Muscle of leg (tissue), 3 donors: ENCODE measurements at regions not wholly inside any gene's neighbourhood (a gene's known extent, or its start where the extent isn't known, plus 50 kb on each side); places are given as distances from the start of the nearest gene placed in this dataset.
"Not testable (repeated sequence)": the region's sequence is repeated elsewhere in the genome, so short reads cannot be mapped to it uniquely, and the experiment has no call there.

ENCODE experiments used
- DNase-seq: peaks from one replicate; pipeline ENCODE4 v3.0.0; 2013
- H3K27ac ChIP-seq: one replicate; pipeline ENCODE4 v1.5.1; 2013; ENCODE audit warnings: mild to moderate bottlenecking, low read length, control low read depth
- H3K27me3 ChIP-seq: one replicate; pipeline ENCODE4 v1.6.1; 2013; ENCODE audit warnings: low read length; ENCODE audit not compliant: control insufficient read depth, insufficient read depth
- H3K36me3 ChIP-seq: one replicate; pipeline ENCODE4 v1.6.1; 2013; ENCODE audit warnings: low read length; ENCODE audit not compliant: control insufficient read depth, insufficient read depth
- H3K4me1 ChIP-seq: one replicate; pipeline ENCODE4 v1.6.1; 2013; ENCODE audit warnings: low read length; ENCODE audit not compliant: control insufficient read depth, insufficient read depth
- H3K4me3 ChIP-seq: one replicate; pipeline ENCODE4 v1.5.1; 2013; ENCODE audit warnings: low read length, control low read depth
- H3K9me3 ChIP-seq: replicated peaks from 2 replicates; pipeline ENCODE4 v1.6.1; 2013; ENCODE audit warnings: low read depth, low read length; ENCODE audit not compliant: control insufficient read depth
- WGBS: methylation state at CpG from one replicate; pipeline ENCODE4 v1.1.5; 2013; ENCODE audit warnings: missing lambda C conversion rate; ENCODE audit not compliant: insufficient coverage; 5-methylcytosine and 5-hydroxymethylcytosine counted together

DNA sequence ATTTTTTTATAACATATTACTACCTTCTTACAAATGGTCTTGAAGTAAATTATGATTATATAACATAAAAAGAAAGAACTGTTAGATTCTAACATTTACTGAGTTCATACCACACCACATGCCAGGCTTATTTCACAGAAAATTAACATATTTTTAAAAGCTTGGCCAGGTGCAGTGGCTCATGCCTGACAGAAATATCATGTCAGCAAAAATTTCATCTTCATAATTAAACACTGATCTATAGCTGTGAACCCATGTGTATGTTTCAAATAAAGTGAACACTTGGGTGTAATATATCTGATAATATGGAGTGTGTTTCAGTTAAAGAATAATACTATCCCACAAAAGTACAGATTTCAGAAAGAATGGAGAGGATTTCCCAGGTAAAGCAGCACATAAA is 296.5 kb downstream of the SI start:
- Histone ChIP-seq H3K9me3 (no peaks in the 10 kb centered on the region), H3K27me3 (no peaks in the 10 kb centered on the region), H3K27ac (no peak overlapping the region), H3K36me3 (no peaks in the 10 kb centered on the region), H3K4me1 (no peaks in the 10 kb centered on the region), H3K4me3 (no peak overlapping the region)
- DNase-seq: no peak

DNA sequence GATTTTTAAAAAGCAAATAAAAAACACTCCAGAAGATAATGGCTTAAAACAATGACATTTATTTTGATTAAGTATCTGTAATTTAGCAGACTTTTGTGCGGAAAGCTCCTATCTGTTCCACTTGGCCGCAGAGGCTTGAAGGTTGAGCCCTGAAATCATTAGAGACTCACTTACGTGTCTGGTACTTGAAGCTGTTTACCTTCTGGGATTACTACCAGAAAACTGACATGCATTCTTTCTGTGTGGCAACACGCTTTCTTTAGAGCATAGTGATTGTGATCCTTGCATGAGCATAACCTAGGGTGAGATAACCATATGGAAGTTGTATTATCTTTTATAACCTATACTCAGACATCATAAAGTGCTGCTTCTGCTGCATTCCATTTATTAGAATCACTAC is 298.5 kb downstream of the SI start:
- Histone ChIP-seq H3K36me3 (no peaks in the 10 kb centered on the region), H3K9me3 (no peaks in the 10 kb centered on the region), H3K4me1 (no peaks in the 10 kb centered on the region), H3K27me3 (no peaks in the 10 kb centered on the region), H3K27ac (no peak overlapping the region), H3K4me3 (no peak overlapping the region)
- WGBS: 80% methylated on average over 1 of the region's 4 CpGs
- no peak for DNase-seq

DNA sequence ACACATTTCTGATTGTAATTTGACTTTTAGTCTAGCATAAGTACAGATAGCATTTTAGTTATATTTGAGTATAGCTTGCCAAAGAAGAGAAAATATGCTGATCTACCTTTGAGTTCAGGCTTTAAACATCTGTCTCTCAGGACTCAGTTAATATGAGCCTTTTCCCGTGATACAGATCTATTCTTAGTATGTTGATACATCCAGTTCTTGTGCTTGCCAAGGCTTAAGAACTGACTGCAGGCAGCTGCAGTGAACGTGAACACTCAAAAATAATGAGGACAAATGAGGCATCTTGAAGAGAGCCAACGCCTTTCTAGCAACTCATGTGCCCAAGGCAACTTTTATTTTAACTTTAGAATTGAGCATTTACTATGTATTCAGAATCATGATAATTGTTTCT is 325.5 kb downstream of the SI start:
- Histone ChIP-seq H3K36me3 (no peaks in the 10 kb centered on the region), H3K27me3 (no peaks in the 10 kb centered on the region), H3K27ac (no peak overlapping the region), H3K9me3 (no peaks in the 10 kb centered on the region), H3K4me3 (no peak overlapping the region), H3K4me1 (no peaks in the 10 kb centered on the region)
- 0% methylated on average over 1 of the region's 3 CpGs for WGBS
- DNase-seq: peak; percentile 61

DNA sequence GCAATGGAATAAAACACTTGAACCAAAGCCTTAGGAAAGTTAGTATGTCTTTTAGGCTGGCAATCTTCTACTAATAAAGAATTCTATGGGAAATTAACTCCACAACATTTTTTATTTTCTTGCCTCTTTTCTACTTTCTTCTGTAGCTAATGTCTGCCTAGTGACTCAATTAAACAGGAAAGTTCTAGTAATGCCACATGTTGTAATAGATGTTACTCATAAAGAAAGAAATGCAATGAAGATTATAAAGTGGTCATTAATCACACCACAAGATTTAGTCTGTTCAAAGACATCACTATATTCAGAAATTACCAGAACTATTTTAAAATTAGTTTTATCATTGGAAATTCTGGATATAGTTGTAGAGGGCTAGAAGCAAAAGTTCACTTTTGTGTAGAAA is 329.7 kb downstream of the SI start:
- no peak overlapping the region for H3K27ac ChIP-seq
- no peak for DNase-seq
- H3K4me3 ChIP-seq: no peak overlapping the region
- H3K9me3 ChIP-seq: no peaks in the 10 kb centered on the region
- H3K36me3 ChIP-seq: no peaks in the 10 kb centered on the region
- no peaks in the 10 kb centered on the region for H3K27me3 ChIP-seq
- H3K4me1 ChIP-seq: no peaks in the 10 kb centered on the region

DNA sequence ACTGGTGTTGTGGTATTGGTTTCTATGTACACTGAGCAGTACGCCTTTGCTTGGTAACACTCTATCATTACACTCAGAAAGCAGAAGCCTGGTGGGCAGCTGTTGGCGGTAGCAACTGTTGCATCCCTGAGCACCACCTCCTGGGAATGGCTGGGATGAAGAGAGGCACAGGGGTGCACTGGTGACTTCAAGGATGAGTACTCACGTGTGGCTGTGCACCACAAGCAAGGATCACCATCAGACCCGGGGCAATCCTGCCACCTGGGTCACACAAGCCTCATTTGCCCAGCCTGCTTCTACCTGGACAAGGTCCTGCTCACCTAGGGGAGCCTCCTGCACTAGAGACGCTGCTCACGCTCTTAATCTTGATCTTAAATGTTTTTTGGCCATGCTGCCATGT is 336.4 kb downstream of the SI start:
- Histone ChIP-seq H3K4me1 (no peaks in the 10 kb centered on the region), H3K27me3 (no peaks in the 10 kb centered on the region), H3K9me3 (no peaks in the 10 kb centered on the region), H3K36me3 (no peaks in the 10 kb centered on the region), H3K4me3 (no peak overlapping the region), H3K27ac (no peak overlapping the region)
- WGBS: 83% methylated on average over 3 of the region's 6 CpGs
- no peak for DNase-seq

DNA sequence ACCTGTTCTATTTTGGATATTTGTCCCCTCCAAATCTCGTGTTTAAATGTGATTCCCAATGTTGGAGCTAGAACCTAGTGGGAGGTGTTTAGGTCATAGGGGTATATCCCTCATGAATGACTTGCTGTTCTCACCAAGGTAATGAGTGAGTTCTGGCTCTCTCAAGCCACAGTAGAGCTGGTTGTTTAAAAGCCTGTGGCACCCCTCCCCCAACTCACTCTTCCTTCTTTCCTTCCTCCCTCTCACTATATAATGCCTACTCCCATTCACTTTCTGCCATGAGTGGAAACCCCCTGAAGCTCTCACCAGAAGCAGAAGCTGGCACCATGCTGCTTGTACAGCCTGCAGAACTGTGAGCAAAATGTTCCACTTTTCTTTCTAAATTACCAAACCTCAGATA is 341.1 kb downstream of the SI start:
- H3K36me3 ChIP-seq: no peaks in the 10 kb centered on the region
- H3K4me3 ChIP-seq: no peak overlapping the region
- H3K27me3 ChIP-seq: no peaks in the 10 kb centered on the region
- WGBS: no CpG with 5 or more reads among the region's 1 CpG
- no peak overlapping the region for H3K27ac ChIP-seq
- no peaks in the 10 kb centered on the region for H3K4me1 ChIP-seq
- no peak for DNase-seq
- no peaks in the 10 kb centered on the region for H3K9me3 ChIP-seq

DNA sequence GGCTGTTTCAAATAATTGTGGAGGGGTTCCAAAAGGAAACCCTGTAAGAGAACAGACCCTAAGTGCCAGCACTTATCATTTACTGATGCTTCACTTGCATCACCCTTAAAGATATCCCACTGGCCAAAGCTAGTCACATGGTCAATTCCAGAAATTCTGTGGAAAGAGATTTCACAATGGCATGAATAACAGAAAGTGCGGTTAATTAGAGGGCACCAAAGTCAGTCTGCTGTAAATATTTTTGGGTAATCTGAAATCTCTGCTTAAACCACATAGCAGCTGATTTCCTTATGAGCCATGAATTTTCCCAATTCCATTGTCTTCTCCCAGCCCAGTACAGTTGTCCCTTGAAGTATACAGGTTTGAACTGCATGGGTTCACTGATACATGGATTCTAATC is 346.1 kb downstream of the SI start:
- H3K4me1 ChIP-seq: no peaks in the 10 kb centered on the region
- H3K36me3 ChIP-seq: no peaks in the 10 kb centered on the region
- no peak for DNase-seq
- H3K4me3 ChIP-seq: no peak overlapping the region
- no peak overlapping the region for H3K27ac ChIP-seq
- H3K27me3 ChIP-seq: no peaks in the 10 kb centered on the region
- WGBS: no CpG with 5 or more reads among the region's 1 CpG
- no peaks in the 10 kb centered on the region for H3K9me3 ChIP-seq

DNA sequence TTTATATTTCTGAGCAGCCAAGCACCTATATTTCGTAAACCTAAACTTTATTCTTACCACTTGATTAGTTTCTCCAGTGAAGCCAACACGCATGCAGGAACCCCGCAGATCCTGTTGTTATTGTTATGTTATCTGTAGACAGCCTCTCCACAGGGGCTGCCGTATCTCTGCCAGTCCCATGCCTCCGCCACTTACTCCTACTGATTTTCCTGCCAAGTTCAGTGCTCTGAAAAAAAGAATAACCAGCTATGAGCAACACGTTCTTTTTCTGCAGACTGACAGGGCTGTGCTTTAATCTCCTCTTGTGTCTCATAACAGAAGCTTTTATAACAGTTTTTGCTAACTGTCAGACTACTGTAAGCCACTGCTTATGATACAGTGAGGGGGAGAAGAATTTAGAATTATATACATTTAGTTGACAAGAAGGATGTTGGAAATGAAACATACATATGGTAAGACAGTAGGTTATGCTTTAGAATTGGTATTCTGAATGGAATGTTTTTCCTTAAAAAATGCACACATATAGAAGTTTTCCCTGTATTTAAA is 347.4 kb downstream of the SI start:
- DNase-seq: no peak
- no peak overlapping the region for H3K4me3 ChIP-seq
- no peak overlapping the region for H3K27ac ChIP-seq
- no peaks in the 10 kb centered on the region for H3K36me3 ChIP-seq
- no peaks in the 10 kb centered on the region for H3K9me3 ChIP-seq
- no peaks in the 10 kb centered on the region for H3K27me3 ChIP-seq
- WGBS: 42% methylated on average over 2 of the region's 6 CpGs
- no peaks in the 10 kb centered on the region for H3K4me1 ChIP-seq

DNA sequence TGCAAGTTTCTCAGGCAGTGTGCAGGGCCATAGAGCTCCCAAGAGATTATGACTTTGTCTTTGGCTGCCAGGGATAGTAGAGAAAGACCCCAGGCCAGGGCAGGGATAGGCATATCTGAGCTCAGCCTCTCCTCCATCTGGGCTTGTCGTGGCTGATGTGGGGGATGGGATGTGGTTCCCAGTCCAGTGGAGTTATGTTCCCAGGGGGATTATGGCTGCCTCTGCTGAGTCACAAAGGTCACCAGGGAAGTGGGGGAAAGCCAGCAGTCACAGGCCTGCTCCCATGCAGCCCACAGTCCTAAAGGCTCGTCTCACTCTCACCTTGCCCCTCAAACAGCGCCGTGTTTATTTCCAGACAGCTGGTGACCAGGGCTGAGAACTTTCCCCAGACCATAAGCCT is 354.9 kb downstream of the SI start:
- WGBS: 67% methylated on average over 2 of the region's 4 CpGs
- peaks cover 2% of the 10 kb centered on the region for H3K9me3 ChIP-seq
- no peaks in the 10 kb centered on the region for H3K4me1 ChIP-seq
- H3K4me3 ChIP-seq: no peak overlapping the region
- H3K36me3 ChIP-seq: no peaks in the 10 kb centered on the region
- H3K27me3 ChIP-seq: no peaks in the 10 kb centered on the region
- no peak overlapping the region for H3K27ac ChIP-seq
- no peak for DNase-seq

DNA sequence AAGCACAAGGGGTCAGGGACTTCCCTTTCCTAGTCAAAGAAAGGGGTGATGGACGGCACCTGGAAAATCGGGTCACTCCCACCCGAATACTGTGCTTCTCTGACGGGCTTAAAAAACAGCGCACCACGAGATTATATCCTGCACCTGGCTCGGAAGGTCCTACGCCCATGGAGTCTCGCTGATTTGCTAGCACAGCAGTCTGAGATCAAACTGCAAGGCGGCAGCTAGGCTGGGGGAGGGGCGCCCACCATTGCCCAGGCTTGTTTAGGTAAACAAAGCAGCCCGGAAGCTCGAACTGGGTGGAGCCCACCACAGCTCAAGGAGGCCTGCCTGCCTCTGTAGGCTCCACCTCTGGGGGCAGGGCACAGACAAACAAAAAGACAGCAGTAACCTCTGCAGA is 375.5 kb downstream of the SI start:
- not testable (repeated sequence) for DNase-seq, H3K36me3 ChIP-seq, H3K4me3 ChIP-seq, H3K9me3 ChIP-seq, H3K4me1 ChIP-seq, H3K27ac ChIP-seq, H3K27me3 ChIP-seq
- WGBS: 87% methylated on average over 7 of the region's 13 CpGs

DNA sequence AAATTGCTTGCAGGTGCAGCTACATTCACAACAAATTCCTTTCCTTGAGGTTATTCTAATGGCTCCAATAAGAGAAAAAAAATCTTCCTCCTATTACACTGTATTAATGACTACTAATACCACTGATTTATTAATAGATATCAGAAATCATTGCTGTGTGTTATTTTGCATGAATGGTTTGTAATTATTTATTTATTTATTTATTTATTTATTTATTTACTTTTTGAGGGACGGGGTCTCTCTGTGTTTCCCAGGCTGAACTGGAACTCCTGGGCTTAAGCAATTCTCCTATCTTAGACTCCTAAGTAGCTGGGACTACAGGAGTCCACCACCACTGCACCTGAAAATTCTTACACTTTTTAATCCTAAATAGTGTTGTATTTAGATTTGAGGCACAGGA is 390.4 kb downstream of the SI start:
- Histone ChIP-seq H3K4me1 (no peaks in the 10 kb centered on the region), H3K27me3 (no peaks in the 10 kb centered on the region), H3K27ac (no peak overlapping the region), H3K4me3 (no peak overlapping the region), H3K9me3 (no peaks in the 10 kb centered on the region), H3K36me3 (no peaks in the 10 kb centered on the region)
- no peak for DNase-seq
- WGBS: no CpG with 5 or more reads among the region's 1 CpG
